Tibial artery (tissue), 4 donors: ENCODE measurements at regions not wholly inside any gene's neighbourhood (a gene's known extent, or its start where the extent isn't known, plus 50 kb on each side); places are given as distances from the start of the nearest gene placed in this dataset.
"Not testable (repeated sequence)": the region's sequence is repeated elsewhere in the genome, so short reads cannot be mapped to it uniquely, and the experiment has no call there.

Source experiments
- DNase-seq, 2 donors: peaks; one replicate each; pipeline ENCODE4 v3.0.0-alpha.2; 2019
- H3K27ac ChIP-seq, 2 donors: fragments of 200-600 bp; sonication (generic) in 1 of 2; 1 replicate in 1 of 2; 2 replicates in 1 of 2; pipeline ENCODE4 v1.5.1; 2018 to 2019; ENCODE audit warnings: mild to moderate bottlenecking in 1 of 2
- H3K27me3 ChIP-seq, 2 donors: fragments of 200-600 bp; sonication (generic) in 1 of 2; one replicate each; pipeline versions ENCODE4 v1.5.1 to v1.6.0; 2016 to 2019
- H3K36me3 ChIP-seq, 3 donors: fragments of 200-600 bp; sonication (generic) in 2 of 3; one replicate each; pipeline ENCODE4 v1.5.1; 2016 to 2019; ENCODE audit warnings: mild to moderate bottlenecking in 2 of 3
- H3K4me1 ChIP-seq, 4 donors: fragments of 200-600 bp; sonication (generic) in 2 of 4; 1 replicate in 3 of 4; 2 replicates in 1 of 4; pipeline ENCODE4 v1.5.1; 2016 to 2019
- H3K4me3 ChIP-seq, 2 donors: fragments of 200-600 bp; sonication (generic) in 1 of 2; 1 replicate in 1 of 2; 2 replicates in 1 of 2; pipeline ENCODE4 v1.5.1; 2018 to 2019; ENCODE audit warnings: mild to moderate bottlenecking in 2 of 2
- H3K9me3 ChIP-seq, 3 donors: fragments of 200-600 bp; sonication (generic) in 1 of 3; one replicate each; pipeline ENCODE4 v1.5.1; 2016 to 2019
- intact Hi-C: fragments of 100-400 bp; cut with DNase I; formaldehyde crosslinking; loops from one replicate; pipeline ENCODE4 v1.15.0; 2023; ENCODE audit warnings: low total_unique reads
- TF ChIP-seq, protein P1 (sequence below), 2 experiments: fragments of 200-600 bp in 1 of 2; fragments of 450-650 bp in 1 of 2; IDR thresholded peaks; one replicate each; pipeline ENCODE4 v1.5.1; 2017 to 2019; ENCODE audit warnings: antibody characterized with exemption in 2 of 2, mild to moderate bottlenecking in 1 of 2, moderate library complexity in 1 of 2

DNA sequence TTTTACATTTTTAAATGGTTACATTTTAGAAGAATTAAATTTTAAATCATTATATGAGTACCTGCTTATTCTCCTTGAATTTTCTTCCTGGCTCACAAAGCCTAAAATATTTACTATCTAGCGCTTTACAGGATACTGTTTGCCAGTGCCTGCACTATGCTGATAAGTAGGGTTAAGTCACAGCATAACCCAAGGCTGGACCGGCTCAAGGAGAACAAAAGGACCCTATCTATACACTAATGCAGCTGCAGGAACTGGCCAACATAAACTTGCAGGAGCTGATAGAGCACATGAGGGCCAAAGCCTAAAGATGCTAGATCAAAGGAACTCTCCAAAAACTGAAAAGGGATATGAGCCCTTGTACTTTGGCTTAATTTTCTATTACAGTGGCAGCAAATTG is 1086.9 kb upstream of the TMPRSS15 start:
- intact Hi-C loops: no loop called here
- TF ChIP-seq, protein P1, sequence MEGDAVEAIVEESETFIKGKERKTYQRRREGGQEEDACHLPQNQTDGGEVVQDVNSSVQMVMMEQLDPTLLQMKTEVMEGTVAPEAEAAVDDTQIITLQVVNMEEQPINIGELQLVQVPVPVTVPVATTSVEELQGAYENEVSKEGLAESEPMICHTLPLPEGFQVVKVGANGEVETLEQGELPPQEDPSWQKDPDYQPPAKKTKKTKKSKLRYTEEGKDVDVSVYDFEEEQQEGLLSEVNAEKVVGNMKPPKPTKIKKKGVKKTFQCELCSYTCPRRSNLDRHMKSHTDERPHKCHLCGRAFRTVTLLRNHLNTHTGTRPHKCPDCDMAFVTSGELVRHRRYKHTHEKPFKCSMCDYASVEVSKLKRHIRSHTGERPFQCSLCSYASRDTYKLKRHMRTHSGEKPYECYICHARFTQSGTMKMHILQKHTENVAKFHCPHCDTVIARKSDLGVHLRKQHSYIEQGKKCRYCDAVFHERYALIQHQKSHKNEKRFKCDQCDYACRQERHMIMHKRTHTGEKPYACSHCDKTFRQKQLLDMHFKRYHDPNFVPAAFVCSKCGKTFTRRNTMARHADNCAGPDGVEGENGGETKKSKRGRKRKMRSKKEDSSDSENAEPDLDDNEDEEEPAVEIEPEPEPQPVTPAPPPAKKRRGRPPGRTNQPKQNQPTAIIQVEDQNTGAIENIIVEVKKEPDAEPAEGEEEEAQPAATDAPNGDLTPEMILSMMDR (IDR thresholded peaks at IDR 0.05): no peak
- no peaks in the 10 kb centered on the region for H3K36me3 ChIP-seq
- H3K4me1 ChIP-seq: no peaks in the 10 kb centered on the region
- no peak overlapping the region for H3K27ac ChIP-seq
- no peak for DNase-seq
- H3K27me3 ChIP-seq: no peaks in the 10 kb centered on the region
- H3K4me3 ChIP-seq: no peak overlapping the region
- no peaks in the 10 kb centered on the region for H3K9me3 ChIP-seq

DNA sequence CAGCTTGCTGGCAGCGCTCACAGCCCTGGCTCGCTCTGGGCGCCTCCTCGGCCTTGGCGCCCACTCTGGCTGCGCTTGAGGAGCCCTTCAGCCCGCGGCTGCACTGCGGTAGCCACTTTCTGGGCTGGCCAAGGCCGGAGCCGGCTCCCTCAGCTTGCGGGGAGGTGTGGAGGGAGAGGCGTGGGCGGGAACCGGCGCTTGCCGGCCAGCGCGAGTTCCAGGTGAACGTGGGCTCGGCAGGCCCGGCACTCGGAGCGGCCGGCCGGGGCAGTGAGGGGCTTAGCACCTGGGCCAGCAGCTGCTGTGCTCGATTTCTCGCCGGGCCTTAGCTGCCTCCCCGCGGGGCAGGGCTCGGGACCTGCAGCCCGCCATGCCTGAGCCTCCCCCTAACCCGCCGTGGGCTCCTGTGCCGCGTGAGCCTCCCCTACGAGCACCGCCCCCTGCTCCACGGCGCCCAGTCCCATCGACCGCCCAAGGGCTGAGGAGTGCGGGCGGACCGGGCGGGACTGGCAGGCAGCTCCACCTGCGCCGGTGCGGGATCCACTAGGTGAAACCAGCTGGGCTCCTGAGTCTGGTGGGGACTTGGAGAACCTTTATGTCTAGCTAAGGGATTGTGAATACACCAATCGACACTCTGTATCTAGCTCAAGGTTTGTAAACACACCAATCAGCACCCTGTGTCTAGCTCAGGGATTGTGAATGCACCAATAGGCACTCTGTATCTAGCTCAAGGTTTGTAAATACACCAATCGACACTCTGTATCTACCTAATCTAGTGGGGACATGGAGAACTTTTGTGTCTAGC is 1090.1 kb upstream of the TMPRSS15 start:
- H3K4me3 ChIP-seq, H3K9me3 ChIP-seq, H3K36me3 ChIP-seq, H3K4me1 ChIP-seq, DNase-seq, H3K27me3 ChIP-seq, intact Hi-C loops, H3K27ac ChIP-seq: not testable (repeated sequence)

GRCh38 chr21:19501115-19501514 is 1097.5 kb upstream of the TMPRSS15 start:
- intact Hi-C loops: no loop called here
- TF ChIP-seq, protein P1 (IDR thresholded peaks at IDR 0.05): no peak
- no peak for DNase-seq
- no peaks in the 10 kb centered on the region for H3K9me3 ChIP-seq
- no peak overlapping the region for H3K4me3 ChIP-seq
- no peak overlapping the region for H3K27ac ChIP-seq
- H3K4me1 ChIP-seq: peaks cover 0 to 4% (median 0%) of the 10 kb centered on the region in 4 donors
- no peaks in the 10 kb centered on the region for H3K27me3 ChIP-seq
- H3K36me3 ChIP-seq: no peaks in the 10 kb centered on the region

- Histone ChIP-seq H3K27ac (no peak overlapping the region), H3K4me1 (no peaks in the 10 kb centered on the region), H3K36me3 (no peaks in the 10 kb centered on the region), H3K9me3 (peaks cover 0 to 9% (median 0%) of the 10 kb centered on the region in 3 donors), H3K4me3 (no peak overlapping the region), H3K27me3 (no peaks in the 10 kb centered on the region)
- no peak for DNase-seq
- intact Hi-C loops: no loop called here
- TF ChIP-seq, protein P1 (IDR thresholded peaks at IDR 0.05): no peak
These were observed 1104.2 kb upstream of the TMPRSS15 start for GRCh38 chr21:19507682-19508260.

DNA sequence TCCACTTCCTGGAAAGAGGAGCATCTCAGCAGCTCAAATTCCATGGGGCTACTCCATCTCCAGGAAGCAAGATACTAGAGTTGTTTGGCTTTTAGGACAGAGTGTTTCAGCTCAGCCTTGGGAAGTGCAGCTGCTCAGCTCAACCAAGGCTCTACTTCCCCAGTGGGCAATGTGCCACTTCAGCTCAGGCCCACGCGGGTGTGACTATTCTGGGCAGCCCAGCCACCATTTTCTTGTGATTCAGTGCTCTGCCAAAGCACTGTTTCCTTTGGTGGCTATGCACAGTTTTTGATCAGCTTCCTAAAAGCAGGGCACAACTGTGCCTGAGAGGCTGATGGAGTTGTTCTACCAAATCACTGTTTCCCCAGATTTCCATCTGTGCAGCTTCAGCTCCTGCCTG is 1104.9 kb upstream of the TMPRSS15 start:
- TF ChIP-seq, protein P1 (IDR thresholded peaks at IDR 0.05): no peak
- peaks cover 0 to 9% (median 0%) of the 10 kb centered on the region in 3 donors for H3K9me3 ChIP-seq
- DNase-seq: no peak
- H3K27ac ChIP-seq: no peak overlapping the region
- H3K36me3 ChIP-seq: no peaks in the 10 kb centered on the region
- intact Hi-C loops: no loop called here
- H3K4me1 ChIP-seq: no peaks in the 10 kb centered on the region
- no peak overlapping the region for H3K4me3 ChIP-seq
- H3K27me3 ChIP-seq: no peaks in the 10 kb centered on the region

DNA sequence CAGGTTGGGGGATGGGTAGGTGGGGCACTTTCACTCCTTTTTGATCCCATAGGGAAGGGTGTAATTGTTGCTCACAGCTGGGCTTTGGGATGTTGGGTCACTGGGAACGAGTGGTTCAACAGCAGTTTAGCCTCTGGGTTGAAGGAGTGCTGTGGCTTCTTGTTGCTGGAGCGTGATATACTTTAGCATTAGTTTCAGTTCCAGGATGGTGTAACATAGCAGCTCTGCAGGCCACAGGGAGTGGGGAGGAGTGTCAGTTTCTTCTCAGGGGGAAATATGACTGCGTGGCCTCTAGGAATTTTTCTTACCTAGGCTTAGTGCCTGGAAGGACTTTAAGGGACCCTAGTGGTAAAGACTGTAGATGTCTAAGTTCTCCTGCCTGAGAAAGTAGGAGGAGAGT is 1105.3 kb upstream of the TMPRSS15 start:
- no peak overlapping the region for H3K27ac ChIP-seq
- no peak overlapping the region for H3K4me3 ChIP-seq
- H3K36me3 ChIP-seq: no peaks in the 10 kb centered on the region
- TF ChIP-seq, protein P1 (IDR thresholded peaks at IDR 0.05): no peak
- intact Hi-C loops: no loop called here
- peaks cover 0 to 9% (median 0%) of the 10 kb centered on the region in 3 donors for H3K9me3 ChIP-seq
- DNase-seq: no peak
- H3K4me1 ChIP-seq: no peaks in the 10 kb centered on the region
- no peaks in the 10 kb centered on the region for H3K27me3 ChIP-seq
